ENCODE measurements at regions not wholly inside any gene's neighbourhood (a gene's known extent, or its start where the extent isn't known, plus 50 kb on each side); places are given as distances from the start of the nearest gene placed in this dataset.

GRCh38 chr13:60662595-60662994, 265.6 kb downstream of the TDRD3 start:
- no peak overlapping the region for H3K27ac ChIP-seq (ENCODE audit: low read depth, low read length)
- no peak overlapping the region for H2AFZ ChIP-seq (ENCODE audit: low read length)
- no peak overlapping the region for H3K14ac ChIP-seq (ENCODE audit: insufficient read length)
- no peaks in the 10 kb centered on the region for H3K79me1 ChIP-seq (ENCODE audit: low read depth, low read length)
- no peak overlapping the region for H3K4me3 ChIP-seq (ENCODE audit: extremely low read depth in 1 of 4, insufficient read depth in 2 of 4, low read depth in 3 of 4, low read length in 4 of 4)
- H2BK5ac ChIP-seq (ENCODE audit: low read depth, low read length) = no peak overlapping the region
- H3K9me3 ChIP-seq (ENCODE audit: insufficient read depth in 2 of 2, low read depth in 1 of 2, low read length in 1 of 2) = no peaks in the 10 kb centered on the region
- no peaks in the 10 kb centered on the region for H3K79me2 ChIP-seq (ENCODE audit: control insufficient read depth in 1 of 2, insufficient read depth in 2 of 2, low read length in 2 of 2)
- no peak overlapping the region for H3K18ac ChIP-seq (ENCODE audit: extremely low read depth, low read length)
- ChIA-PET CTCF (ENCODE audit: partially characterized antibody) (interaction anchor here (0.7 to 1.6 kb wide), 6 partner anchors 14 to 584 kb away, joined by 3 to 5 read pairs (median 4); no protein-coding TSS in a partner anchor), POLR2A (ENCODE audit: partially characterized antibody) (no interaction called here)
- H3K56ac ChIP-seq (replicated peaks; ENCODE audit: insufficient read length, low read depth, low read length) = no peak overlapping the region
- DNase-seq (ENCODE audit: low read depth in 1 of 2, low spot score in 2 of 2) (no peak), FAIRE-seq (no peak)
- H4K91ac ChIP-seq (replicated peaks; ENCODE audit: insufficient read length, low read length) = no peak overlapping the region
- no peak overlapping the region for H4K5ac ChIP-seq (ENCODE audit: insufficient read length, low read depth, low read length)
- H2BK20ac ChIP-seq (ENCODE audit: low read length) = no peak overlapping the region
- no peak overlapping the region for H2AK5ac ChIP-seq (ENCODE audit: low read depth, low read length)
- no peak overlapping the region for H2BK120ac ChIP-seq (replicated peaks; ENCODE audit: low read depth, low read length)
- no peaks in the 10 kb centered on the region for H3K27me3 ChIP-seq (replicated peaks in 1 of 4; ENCODE audit: control insufficient read depth in 3 of 4, extremely low read depth in 1 of 4, insufficient read depth in 3 of 4, low read length in 3 of 4)
- H3K23me2 ChIP-seq (ENCODE audit: low read depth, low read length) = no peaks in the 10 kb centered on the region
- H2BK12ac ChIP-seq (ENCODE audit: low read depth, low read length) = no peak overlapping the region
- H3K4me1 ChIP-seq (replicated peaks in 1 of 4; ENCODE audit: control insufficient read depth in 3 of 4, insufficient read depth in 4 of 4, low read length in 3 of 4) = no peaks in the 10 kb centered on the region; a peak in 1 of 7 replicates
- 100% methylated on average over 1 of the region's 1 CpG; no CpG with 5 or more reads in 1 of the 2 experiments for WGBS, 2 experiments (ENCODE audit: extremely low coverage in 1 of 2, insufficient coverage in 1 of 2, insufficient read length in 1 of 2, insufficient replicate concordance in 2 of 2, low coverage in 1 of 2, low lambda C conversion rate in 2 of 2, missing lambda C conversion rate in 1 of 2)
- no peak overlapping the region for H3K23ac ChIP-seq (ENCODE audit: insufficient read length)
- no peak overlapping the region for H2BK15ac ChIP-seq (ENCODE audit: low read length)
- no peak overlapping the region for H3K4me2 ChIP-seq (ENCODE audit: insufficient read depth in 1 of 2, low read depth in 2 of 2, low read length in 2 of 2)
- H3K36me3 ChIP-seq (ENCODE audit: control insufficient read depth in 2 of 4, insufficient read depth in 4 of 4, low read length in 3 of 4) = no peaks in the 10 kb centered on the region
- H4K20me1 ChIP-seq (replicated peaks in 1 of 2; ENCODE audit: control insufficient read depth in 1 of 2, insufficient read depth in 2 of 2, low read length in 2 of 2) = no peaks in the 10 kb centered on the region
- H3K9ac ChIP-seq (replicated peaks in 1 of 4; ENCODE audit: extremely low read depth in 1 of 4, low read depth in 3 of 4, low read length in 3 of 4) = no peak overlapping the region
- H3K4ac ChIP-seq (replicated peaks; ENCODE audit: insufficient read length, low read depth, low read length) = no peak overlapping the region
- no peak overlapping the region for H4K8ac ChIP-seq (ENCODE audit: extremely low read depth, insufficient read depth, low read length)
- TF ChIP-seq SIRT6 (IDR thresholded peaks at IDR 0.05; ENCODE audit: low read length) = no peak
- no peak for TF ChIP-seq PHF8 (conservative IDR thresholded peaks at IDR 0.05; ENCODE audit: low read depth, low read length)
- no peak for TF ChIP-seq SP1 (IDR thresholded peaks at IDR 0.05; ENCODE audit: low read depth, low read length)
- TF ChIP-seq, protein P1, sequence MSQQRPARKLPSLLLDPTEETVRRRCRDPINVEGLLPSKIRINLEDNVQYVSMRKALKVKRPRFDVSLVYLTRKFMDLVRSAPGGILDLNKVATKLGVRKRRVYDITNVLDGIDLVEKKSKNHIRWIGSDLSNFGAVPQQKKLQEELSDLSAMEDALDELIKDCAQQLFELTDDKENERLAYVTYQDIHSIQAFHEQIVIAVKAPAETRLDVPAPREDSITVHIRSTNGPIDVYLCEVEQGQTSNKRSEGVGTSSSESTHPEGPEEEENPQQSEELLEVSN (IDR thresholded peaks at IDR 0.05) = no peak
- TF ChIP-seq RNF2 (IDR thresholded peaks at IDR 0.05; ENCODE audit: borderline replicate concordance, low read depth, low read length, missing control alignments, poor library complexity, severe bottlenecking) = no peak
- no peak for TF ChIP-seq SAP30 (IDR thresholded peaks at IDR 0.05; ENCODE audit: insufficient read depth, insufficient replicate concordance, low read length)
- no peak for TF ChIP-seq RBBP5 (IDR thresholded peaks at IDR 0.05; ENCODE audit: borderline replicate concordance, low read depth, low read length)
- TF ChIP-seq, protein P2, sequence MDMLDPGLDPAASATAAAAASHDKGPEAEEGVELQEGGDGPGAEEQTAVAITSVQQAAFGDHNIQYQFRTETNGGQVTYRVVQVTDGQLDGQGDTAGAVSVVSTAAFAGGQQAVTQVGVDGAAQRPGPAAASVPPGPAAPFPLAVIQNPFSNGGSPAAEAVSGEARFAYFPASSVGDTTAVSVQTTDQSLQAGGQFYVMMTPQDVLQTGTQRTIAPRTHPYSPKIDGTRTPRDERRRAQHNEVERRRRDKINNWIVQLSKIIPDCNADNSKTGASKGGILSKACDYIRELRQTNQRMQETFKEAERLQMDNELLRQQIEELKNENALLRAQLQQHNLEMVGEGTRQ (IDR thresholded peaks at IDR 0.05; ENCODE audit: low read length) = no peak
- no peak for TF ChIP-seq CTBP2 (IDR thresholded peaks at IDR 0.05; ENCODE audit: borderline replicate concordance, insufficient read depth, insufficient read length, low read length)
- TF ChIP-seq HDAC2 (IDR thresholded peaks at IDR 0.05; ENCODE audit: borderline replicate concordance in 1 of 2, low read depth in 2 of 2, low read length in 2 of 2) = no peak
- no peak for TF ChIP-seq POLR2A (IDR thresholded peaks at IDR 0.05; ENCODE audit: control extremely low read depth in 1 of 2, low read depth in 2 of 2, low read length in 2 of 2)
